CD4-positive, alpha-beta T cell treated with Interleukin-6 for 4 hours (primary cell): ENCODE measurements at regions not wholly inside any gene's neighbourhood (a gene's known extent, or its start where the extent isn't known, plus 50 kb on each side); places are given as distances from the start of the nearest gene placed in this dataset.
"Not testable (repeated sequence)": the region's sequence is repeated elsewhere in the genome, so short reads cannot be mapped to it uniquely, and the experiment has no call there.

ENCODE experiments used
- DNase-seq: peaks from one replicate; pipeline ENCODE4 v3.0.0-alpha.2; 2020; ENCODE audit warnings: mixed read lengths

- no peak for DNase-seq
Observed at GRCh38 chr14:38973083-38973700, 129.8 kb downstream of the SEC23A start.

- no peak for DNase-seq
Observed at GRCh38 chr14:38972511-38972910, 130.5 kb downstream of the SEC23A start.

- DNase-seq = no peak
Observed at GRCh38 chr14:38971258-38971921, 131.6 kb downstream of the SEC23A start.

GRCh38 chr14:38964630-38965029 is 138.4 kb downstream of the SEC23A start:
- no peak for DNase-seq

- DNase-seq = no peak
Observed at GRCh38 chr14:38960946-38961531, 142.0 kb downstream of the SEC23A start.

GRCh38 chr14:38959021-38959420 is 144.0 kb downstream of the SEC23A start:
- DNase-seq = no peak

- DNase-seq = no peak
Observed at GRCh38 chr14:38958589-38958988, 144.4 kb downstream of the SEC23A start.

- no peak for DNase-seq
Observed at GRCh38 chr14:38951451-38951850, 151.6 kb downstream of the SEC23A start.

GRCh38 chr14:38950676-38951075 is 152.4 kb downstream of the SEC23A start:
- DNase-seq = no peak

- no peak for DNase-seq
Observed at GRCh38 chr14:38948576-38948975, 154.5 kb downstream of the SEC23A start.

- no peak for DNase-seq
Observed at GRCh38 chr14:38948171-38948570, 154.9 kb downstream of the SEC23A start.

GRCh38 chr14:38947343-38947742 is 155.7 kb downstream of the SEC23A start:
- DNase-seq = no peak

- no peak for DNase-seq
Observed at GRCh38 chr14:38944691-38945090, 158.3 kb downstream of the SEC23A start.

- DNase-seq = no peak
Observed at GRCh38 chr14:38941488-38941887, 161.5 kb downstream of the SEC23A start.

- DNase-seq = not testable (repeated sequence)
Observed at GRCh38 chr14:38932653-38933000, 170.4 kb downstream of the SEC23A start.

- DNase-seq = no peak
Observed at GRCh38 chr14:38931969-38932652, 170.9 kb downstream of the SEC23A start.

GRCh38 chr14:38930898-38931297 is 172.1 kb downstream of the SEC23A start:
- no peak for DNase-seq

GRCh38 chr14:38930022-38930421 is 173.0 kb downstream of the SEC23A start:
- DNase-seq = no peak

GRCh38 chr14:38929416-38929815 is 173.6 kb downstream of the SEC23A start:
- DNase-seq = no peak

- DNase-seq = not testable (repeated sequence)
Observed at GRCh38 chr14:38921893-38922292, 181.1 kb downstream of the SEC23A start.

- DNase-seq = no peak
Observed at GRCh38 chr14:38915125-38915524, 187.9 kb downstream of the SEC23A start.

- no peak for DNase-seq
Observed at GRCh38 chr14:38910092-38910491, 192.9 kb downstream of the SEC23A start.

- DNase-seq = no peak
Observed at GRCh38 chr14:38904959-38905358, 198.1 kb downstream of the SEC23A start.

GRCh38 chr14:38901791-38902190 is 201.2 kb downstream of the SEC23A start:
- no peak for DNase-seq
